Ovary (tissue), 7 donors: ENCODE measurements at regions not wholly inside any gene's neighbourhood (a gene's known extent, or its start where the extent isn't known, plus 50 kb on each side); places are given as distances from the start of the nearest gene placed in this dataset.
A peak's percentile ranks its signal among the peaks of the same experiment; 100 is the strongest.

ENCODE experiments used
- DNase-seq, 5 donors: peaks; one replicate each; pipeline ENCODE4 v3.0.0-alpha.2; 2019 to 2020
- H3K27ac ChIP-seq, 2 donors: fragments of 200-600 bp; one replicate each; pipeline versions ENCODE4 v1.5.1 to v1.8.0; 2019 to 2022
- H3K27me3 ChIP-seq: fragments of 200-600 bp; one replicate; pipeline ENCODE4 v1.8.0; 2022
- H3K36me3 ChIP-seq: fragments of 200-600 bp; sonication (generic); one replicate; pipeline ENCODE4 v1.5.1; 2019
- H3K4me1 ChIP-seq: one replicate; pipeline ENCODE4 v1.8.1; 2013; ENCODE audit warnings: mild to moderate bottlenecking, moderate library complexity; ENCODE audit not compliant: insufficient read depth
- H3K4me3 ChIP-seq: fragments of 200-600 bp; sonication (generic); one replicate; pipeline ENCODE4 v1.5.1; 2017
- H3K9me3 ChIP-seq, 2 donors: fragments of 200-600 bp in 1 of 2; sonication (generic) in 1 of 2; one replicate each; pipeline versions ENCODE4 v1.5.1 to v1.8.1; 2013 to 2019; ENCODE audit warnings: mild to moderate bottlenecking in 1 of 2, moderate library complexity in 1 of 2
- CTCF ChIP-seq, 3 donors: fragments of 450-650 bp in 2 of 3; fragments of 200-600 bp in 1 of 3; IDR thresholded peaks; one replicate each; pipeline versions ENCODE4 v1.5.1 to v1.8.0; 2016 to 2022; ENCODE audit warnings: antibody characterized with exemption in 3 of 3, mild to moderate bottlenecking in 1 of 3
- EP300 ChIP-seq: sonication (generic); formaldehyde crosslinking; IDR thresholded peaks from one replicate; pipeline ENCODE4 v1.6.1; 2017; ENCODE audit warnings: antibody characterized with exemption
- POLR2A ChIP-seq: fragments of 450-650 bp; IDR thresholded peaks from one replicate; pipeline ENCODE4 v1.6.1; 2017; ENCODE audit warnings: antibody characterized with exemption, mild to moderate bottlenecking, moderate library complexity
- WGBS, 3 donors: extraction: QIAGEN DNeasy Blood & Tissue Kit in 1 of 3; methylation state at CpG; one replicate each; pipeline versions ENCODE4 v1.1.5 to v1.1.7; 2013 to 2017; 5-methylcytosine and 5-hydroxymethylcytosine counted together
- intact Hi-C, 4 donors: fragments of 100-400 bp; cut with DNase I; formaldehyde crosslinking; loops; one replicate each; pipeline versions ENCODE4 v1.11.0 to v1.15.1; 2022 to 2023
- donor health status: DM: no; HTN: no; CAD: no; lungs with moderate emphysema.
- donor health status: DM: no; HTN: no; CAD: no.
- donor health status: Bipolar disorder and iron deficiency.
- donor health status: DM: no; HTN: no; CAD: no.
- donor health status: DM: yes; HTN: yes; CAD: no.

GRCh38 chr5:105407200-105407599 is 1844.6 kb upstream of the NUDT12 start:
- H3K36me3 ChIP-seq = no peaks in the 10 kb centered on the region
- no peaks in the 10 kb centered on the region for H3K9me3 ChIP-seq
- no peaks in the 10 kb centered on the region for H3K4me1 ChIP-seq
- WGBS, 3 donors = 94 to 98% (median 96%) methylated on average over 1 of the region's 1 CpG
- peaks cover 2% of the 10 kb centered on the region for H3K27me3 ChIP-seq
- TF ChIP-seq EP300 = no peak
- TF ChIP-seq POLR2A = no peak
- no peak for TF ChIP-seq CTCF (IDR thresholded peaks at IDR 0.05)
- intact Hi-C loops = no loop called here
- no peak overlapping the region for H3K27ac ChIP-seq
- H3K4me3 ChIP-seq = no peak overlapping the region
- no peak for DNase-seq

- no peaks in the 10 kb centered on the region for H3K36me3 ChIP-seq
- H3K4me3 ChIP-seq = no peak overlapping the region
- no peaks in the 10 kb centered on the region for H3K9me3 ChIP-seq
- H3K27ac ChIP-seq = no peak overlapping the region
- no peaks in the 10 kb centered on the region for H3K27me3 ChIP-seq
- intact Hi-C loops = no loop called here
- 74 to 84% (median 75%) methylated on average over 1 of the region's 1 CpG for WGBS, 3 donors
- no peak for DNase-seq
- no peak for TF ChIP-seq CTCF (IDR thresholded peaks at IDR 0.05)
- no peak for TF ChIP-seq POLR2A
- TF ChIP-seq EP300 = no peak
- no peaks in the 10 kb centered on the region for H3K4me1 ChIP-seq
These were observed 1835.2 kb upstream of the NUDT12 start for GRCh38 chr5:105397749-105398148.

GRCh38 chr5:105392710-105393149 is 1830.1 kb upstream of the NUDT12 start:
- WGBS, 3 donors = 95 to 96% (median 96%) methylated on average over 18 of the region's 18 CpGs
- TF ChIP-seq POLR2A (no peak), EP300 (no peak), CTCF (IDR thresholded peaks at IDR 0.05) (no peak)
- Histone ChIP-seq H3K27ac (no peak overlapping the region), H3K27me3 (peaks cover 3% of the 10 kb centered on the region), H3K9me3 (no peaks in the 10 kb centered on the region), H3K36me3 (no peaks in the 10 kb centered on the region), H3K4me3 (no peak overlapping the region), H3K4me1 (no peaks in the 10 kb centered on the region)
- no peak for DNase-seq
- intact Hi-C loops = no loop called here

GRCh38 chr5:105392122-105392709 is 1829.6 kb upstream of the NUDT12 start:
- no peak overlapping the region for H3K4me3 ChIP-seq
- H3K27me3 ChIP-seq = peaks cover 3% of the 10 kb centered on the region
- intact Hi-C loops = no loop called here
- 95 to 97% (median 96%) methylated on average over 20 of the region's 20 CpGs for WGBS, 3 donors
- DNase-seq = peak in 1 of 5 donors; percentile 8
- no peaks in the 10 kb centered on the region for H3K4me1 ChIP-seq
- H3K27ac ChIP-seq = no peak overlapping the region
- H3K9me3 ChIP-seq = no peaks in the 10 kb centered on the region
- TF ChIP-seq EP300 = no peak
- TF ChIP-seq POLR2A = no peak
- no peak for TF ChIP-seq CTCF (IDR thresholded peaks at IDR 0.05)
- H3K36me3 ChIP-seq = no peaks in the 10 kb centered on the region
